GM12873 (cell line): ENCODE measurements at regions not wholly inside any gene's neighbourhood (a gene's known extent, or its start where the extent isn't known, plus 50 kb on each side); places are given as distances from the start of the nearest gene placed in this dataset.

Experiments
- TF ChIP-seq, protein P1 (sequence below): IDR thresholded peaks from 2 replicates; pipeline ENCODE4 v1.5.1; 2012; ENCODE audit warnings: low read depth, mild to moderate bottlenecking, moderate library complexity, low read length, control low read depth; ENCODE audit not compliant: insufficient read depth; ENCODE audit errors: missing control alignments

DNA sequence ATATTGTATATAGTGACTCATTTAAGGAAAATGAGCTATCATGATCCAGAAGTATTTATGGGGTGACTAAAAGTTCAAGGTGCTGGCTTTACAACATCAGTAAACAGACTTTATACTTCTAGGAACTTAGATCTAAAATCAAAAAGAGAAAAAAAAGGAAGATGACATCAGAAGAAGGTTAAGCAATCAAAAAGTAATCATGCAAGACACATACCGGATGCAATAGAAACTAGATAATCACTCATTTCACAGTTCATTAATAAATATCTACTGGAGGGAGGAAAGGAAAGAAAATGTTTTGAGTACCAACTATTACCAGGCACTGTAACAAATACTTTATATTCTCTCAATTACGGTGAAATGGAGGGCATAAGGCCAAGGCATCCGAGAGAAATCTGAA, 276.4 kb downstream of the SPRY1 start:
- TF ChIP-seq, protein P1, sequence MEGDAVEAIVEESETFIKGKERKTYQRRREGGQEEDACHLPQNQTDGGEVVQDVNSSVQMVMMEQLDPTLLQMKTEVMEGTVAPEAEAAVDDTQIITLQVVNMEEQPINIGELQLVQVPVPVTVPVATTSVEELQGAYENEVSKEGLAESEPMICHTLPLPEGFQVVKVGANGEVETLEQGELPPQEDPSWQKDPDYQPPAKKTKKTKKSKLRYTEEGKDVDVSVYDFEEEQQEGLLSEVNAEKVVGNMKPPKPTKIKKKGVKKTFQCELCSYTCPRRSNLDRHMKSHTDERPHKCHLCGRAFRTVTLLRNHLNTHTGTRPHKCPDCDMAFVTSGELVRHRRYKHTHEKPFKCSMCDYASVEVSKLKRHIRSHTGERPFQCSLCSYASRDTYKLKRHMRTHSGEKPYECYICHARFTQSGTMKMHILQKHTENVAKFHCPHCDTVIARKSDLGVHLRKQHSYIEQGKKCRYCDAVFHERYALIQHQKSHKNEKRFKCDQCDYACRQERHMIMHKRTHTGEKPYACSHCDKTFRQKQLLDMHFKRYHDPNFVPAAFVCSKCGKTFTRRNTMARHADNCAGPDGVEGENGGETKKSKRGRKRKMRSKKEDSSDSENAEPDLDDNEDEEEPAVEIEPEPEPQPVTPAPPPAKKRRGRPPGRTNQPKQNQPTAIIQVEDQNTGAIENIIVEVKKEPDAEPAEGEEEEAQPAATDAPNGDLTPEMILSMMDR, result no peak

DNA sequence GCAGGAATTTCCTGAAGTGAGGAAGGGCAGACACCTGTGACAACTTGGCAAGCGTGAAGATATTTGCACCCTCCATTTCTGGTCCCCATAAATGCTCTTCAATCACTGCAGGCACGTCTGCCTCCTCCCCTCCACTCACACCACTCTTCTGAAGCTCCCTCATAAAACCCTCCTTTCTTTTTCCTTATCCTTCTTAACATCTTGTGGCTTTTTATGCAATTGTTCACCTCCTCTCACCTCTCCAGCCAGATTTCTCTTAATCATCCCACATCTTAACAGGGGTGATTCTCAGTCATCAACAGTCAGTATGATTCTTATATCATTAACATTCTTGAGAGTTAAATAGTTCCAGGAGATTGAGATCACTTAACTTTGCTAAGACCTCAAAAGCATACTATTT, 277.4 kb downstream of the SPRY1 start:
- TF ChIP-seq, protein P1, result no peak

DNA sequence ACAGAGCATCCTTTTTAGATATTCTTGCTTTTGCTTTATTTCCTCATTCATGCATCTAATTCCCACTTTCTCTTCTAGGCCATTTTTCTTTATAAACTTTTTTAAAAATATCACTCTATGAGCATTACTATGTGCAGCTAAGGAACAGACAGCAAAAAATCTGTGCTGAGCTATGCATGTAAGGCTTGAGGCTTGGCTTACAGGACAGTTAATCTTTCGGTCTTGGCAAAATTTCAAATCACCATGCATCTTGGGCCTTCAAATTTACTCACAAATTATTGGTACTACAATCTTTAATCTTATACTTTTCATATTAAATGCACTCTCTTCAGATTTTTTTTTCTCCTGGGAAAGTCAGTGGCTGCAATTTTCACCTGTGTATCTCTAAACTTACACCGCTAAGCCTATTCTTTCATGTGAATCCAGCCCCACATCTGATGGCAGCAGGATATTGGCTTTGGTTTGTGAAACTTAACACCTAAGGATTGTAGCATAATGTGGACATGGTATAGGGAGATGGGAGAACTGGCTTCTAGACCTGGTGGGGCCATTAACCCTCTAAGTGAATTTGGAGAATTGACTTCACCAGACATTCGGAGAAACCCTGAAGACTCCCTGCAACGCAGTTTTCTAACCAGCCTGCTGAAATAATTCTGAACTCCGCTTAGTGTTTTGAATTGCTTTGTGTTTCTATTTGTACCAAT, 278.3 kb downstream of the SPRY1 start:
- TF ChIP-seq, protein P1, result no peak

DNA sequence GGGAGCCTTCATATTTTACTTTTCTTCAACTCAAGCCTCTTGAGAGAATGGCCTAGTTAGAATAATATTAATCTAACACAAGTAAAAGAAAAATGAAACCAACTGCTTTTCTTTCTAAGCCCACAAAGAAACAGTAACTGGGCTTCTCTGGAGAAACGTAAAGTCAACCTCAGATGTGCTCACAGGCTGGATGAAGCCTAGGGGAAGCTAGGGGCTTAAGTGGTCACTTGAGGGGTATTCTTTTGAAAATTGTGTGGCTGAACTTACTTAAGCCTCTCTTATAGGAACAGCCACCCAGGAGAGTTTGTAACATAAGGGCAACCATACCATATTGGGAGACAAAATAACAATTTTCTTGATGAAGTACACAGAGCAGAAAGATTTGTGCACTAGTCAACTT, 279.0 kb downstream of the SPRY1 start:
- TF ChIP-seq, protein P1, result no peak

DNA sequence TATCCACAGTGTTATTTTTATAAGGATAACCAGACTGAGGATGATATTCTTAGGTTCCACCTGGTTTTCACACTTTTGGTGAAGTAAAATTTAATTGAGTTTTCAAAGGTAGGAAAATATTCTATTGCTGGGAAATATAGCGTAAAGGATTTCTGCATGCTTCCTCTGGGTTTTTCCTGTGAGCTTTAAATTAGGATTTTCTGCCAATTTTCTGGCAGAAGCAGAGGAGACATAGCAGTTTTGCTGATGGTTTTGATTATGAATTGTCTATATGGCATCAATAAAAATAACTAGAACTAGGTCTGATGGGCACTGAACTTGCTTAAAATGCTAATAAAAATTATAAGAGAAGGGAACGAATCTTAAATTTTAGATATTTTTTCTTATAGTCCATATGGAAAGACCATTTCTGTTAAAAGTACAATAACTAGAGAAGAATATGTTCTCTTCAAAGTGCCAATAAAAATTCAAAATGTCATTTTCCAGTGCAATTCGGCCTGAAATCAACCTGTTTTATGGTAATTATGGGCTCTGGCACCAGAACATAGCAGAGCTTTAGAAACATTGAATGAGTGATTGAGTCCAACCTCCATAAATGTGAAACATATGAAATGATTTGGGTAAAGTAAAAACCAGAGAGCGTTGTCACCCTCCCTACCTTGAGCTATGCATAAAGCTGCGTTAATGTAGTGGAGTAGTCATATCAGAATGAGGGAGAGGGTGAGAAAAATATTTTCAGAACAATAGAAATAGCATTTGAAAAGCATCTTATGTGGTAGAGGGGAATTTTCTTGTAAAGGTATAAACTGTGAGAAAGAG, 279.7 kb downstream of the SPRY1 start:
- TF ChIP-seq, protein P1, result no peak

DNA sequence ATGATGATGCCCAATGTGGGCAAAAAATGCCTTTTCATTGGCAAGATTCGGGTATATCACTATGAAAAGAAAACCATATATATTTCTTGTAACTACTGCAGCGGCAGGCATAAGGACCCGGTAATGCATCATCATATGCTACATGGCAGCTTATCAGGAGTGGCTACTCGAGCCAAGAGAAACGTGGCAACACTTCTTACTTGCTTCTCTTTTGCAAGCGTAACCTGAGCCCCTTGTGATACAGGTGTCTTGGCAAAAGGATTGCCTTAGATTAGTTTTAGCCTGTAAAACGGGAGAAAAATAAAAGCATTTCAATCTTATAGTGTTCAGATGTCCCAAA, 280.3 kb downstream of the SPRY1 start:
- TF ChIP-seq, protein P1, result no peak

DNA sequence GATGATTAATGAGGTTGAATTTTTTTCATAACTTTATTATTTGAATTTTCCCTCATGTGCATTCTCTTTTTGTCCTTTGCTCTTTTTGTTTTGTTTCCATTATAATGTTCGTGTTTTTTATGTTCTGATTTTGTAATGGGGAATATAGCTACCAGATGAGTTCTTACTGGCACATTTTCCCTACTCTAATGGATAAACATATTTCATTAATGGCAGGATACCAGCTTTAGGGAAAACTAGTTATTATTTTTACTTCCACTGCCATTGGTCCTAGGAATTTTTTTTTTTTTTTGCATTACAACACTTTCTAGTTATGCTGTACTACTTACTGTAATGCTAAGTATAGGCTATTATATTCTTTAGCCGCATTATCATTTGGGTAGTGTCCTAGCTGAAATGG, 286.3 kb downstream of the SPRY1 start:
- TF ChIP-seq, protein P1, result no peak
